Bronchial epithelial cell (primary cell): ENCODE measurements at regions not wholly inside any gene's neighbourhood (a gene's known extent, or its start where the extent isn't known, plus 50 kb on each side); places are given as distances from the start of the nearest gene placed in this dataset.

Experiments
- DNase-seq: peaks from one replicate; pipeline ENCODE4 v3.0.0-alpha.2; 2010; ENCODE audit warnings: low read depth
- FAIRE-seq: peaks from 2 replicates; lab custom pipeline; 2011; peaks lifted over from hg19 to GRCh38; lab: Jason Lieb, UNC
- H3K27me3 ChIP-seq: 2 replicates; pipeline ENCODE4 v1.5.1; 2011; ENCODE audit warnings: low read length; ENCODE audit not compliant: control insufficient read depth, insufficient read depth
- H3K36me3 ChIP-seq: 2 replicates; pipeline ENCODE4 v1.5.1; 2011; ENCODE audit warnings: low read length; ENCODE audit not compliant: control insufficient read depth, insufficient read depth
- H3K4me3 ChIP-seq: 2 replicates; pipeline ENCODE4 v1.5.1; 2011; ENCODE audit warnings: mild to moderate bottlenecking, low read depth, low read length, control low read depth
- TF ChIP-seq, protein P1 (sequence below): IDR thresholded peaks from 2 replicates; pipeline ENCODE4 v1.5.1; 2011; ENCODE audit warnings: mild to moderate bottlenecking, moderate library complexity, low read length, control low read depth, inconsistent platforms; ENCODE audit not compliant: insufficient read depth, severe bottlenecking

DNA sequence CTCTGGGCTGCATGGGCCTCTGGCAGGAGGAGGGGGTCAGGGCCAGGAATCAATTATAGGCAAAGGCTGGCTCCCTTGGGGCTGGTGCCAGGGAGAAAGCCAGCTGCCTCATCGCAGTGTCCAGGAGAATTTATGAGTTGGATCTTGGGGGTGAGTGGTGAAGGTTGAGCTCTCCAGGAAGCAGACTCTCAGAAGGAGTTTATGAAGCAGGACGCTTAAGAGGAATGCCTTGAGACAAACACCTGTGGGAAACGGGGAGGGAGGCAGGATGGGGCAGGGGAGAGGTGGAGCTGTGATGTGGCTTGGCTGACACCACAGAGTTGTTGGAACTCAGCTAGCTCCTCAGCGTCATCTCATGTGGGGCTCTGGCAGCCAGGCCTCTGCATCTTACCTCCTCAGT is 428.5 kb downstream of the RPS24 start:
- TF ChIP-seq, protein P1, sequence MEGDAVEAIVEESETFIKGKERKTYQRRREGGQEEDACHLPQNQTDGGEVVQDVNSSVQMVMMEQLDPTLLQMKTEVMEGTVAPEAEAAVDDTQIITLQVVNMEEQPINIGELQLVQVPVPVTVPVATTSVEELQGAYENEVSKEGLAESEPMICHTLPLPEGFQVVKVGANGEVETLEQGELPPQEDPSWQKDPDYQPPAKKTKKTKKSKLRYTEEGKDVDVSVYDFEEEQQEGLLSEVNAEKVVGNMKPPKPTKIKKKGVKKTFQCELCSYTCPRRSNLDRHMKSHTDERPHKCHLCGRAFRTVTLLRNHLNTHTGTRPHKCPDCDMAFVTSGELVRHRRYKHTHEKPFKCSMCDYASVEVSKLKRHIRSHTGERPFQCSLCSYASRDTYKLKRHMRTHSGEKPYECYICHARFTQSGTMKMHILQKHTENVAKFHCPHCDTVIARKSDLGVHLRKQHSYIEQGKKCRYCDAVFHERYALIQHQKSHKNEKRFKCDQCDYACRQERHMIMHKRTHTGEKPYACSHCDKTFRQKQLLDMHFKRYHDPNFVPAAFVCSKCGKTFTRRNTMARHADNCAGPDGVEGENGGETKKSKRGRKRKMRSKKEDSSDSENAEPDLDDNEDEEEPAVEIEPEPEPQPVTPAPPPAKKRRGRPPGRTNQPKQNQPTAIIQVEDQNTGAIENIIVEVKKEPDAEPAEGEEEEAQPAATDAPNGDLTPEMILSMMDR: no peak
- FAIRE-seq (no peak), DNase-seq (no peak)
- Histone ChIP-seq H3K4me3 (no peak overlapping the region), H3K36me3 (no peaks in the 10 kb centered on the region), H3K27me3 (peaks cover 17% of the 10 kb centered on the region)

DNA sequence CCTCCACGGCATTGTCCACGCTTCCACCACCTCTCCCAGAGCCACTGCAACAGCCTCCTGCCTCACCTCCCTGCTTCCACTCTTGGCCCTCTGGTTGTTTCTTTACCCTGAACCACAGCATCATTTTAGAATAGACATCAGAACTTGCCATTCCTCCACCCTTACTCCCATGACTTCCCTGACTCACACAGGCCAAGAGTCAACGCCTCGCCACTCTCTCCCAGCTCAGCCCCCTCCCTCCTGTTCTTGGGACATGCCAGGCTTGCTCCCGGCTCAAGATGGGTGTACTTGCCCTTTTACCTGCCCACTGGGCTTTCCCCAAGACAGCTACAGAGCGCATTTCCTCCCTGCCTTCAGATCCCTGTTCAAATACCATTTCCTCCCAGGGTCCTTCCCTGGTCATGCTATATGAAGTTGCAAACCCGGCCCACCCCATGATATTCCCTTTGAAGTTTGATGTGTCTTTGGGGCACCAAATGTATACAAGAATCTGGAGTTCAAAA is 429.1 kb downstream of the RPS24 start:
- Histone ChIP-seq H3K36me3 (no peaks in the 10 kb centered on the region), H3K4me3 (no peak overlapping the region), H3K27me3 (peaks cover 14% of the 10 kb centered on the region)
- TF ChIP-seq, protein P1: no peak
- FAIRE-seq (no peak), DNase-seq (no peak)

DNA sequence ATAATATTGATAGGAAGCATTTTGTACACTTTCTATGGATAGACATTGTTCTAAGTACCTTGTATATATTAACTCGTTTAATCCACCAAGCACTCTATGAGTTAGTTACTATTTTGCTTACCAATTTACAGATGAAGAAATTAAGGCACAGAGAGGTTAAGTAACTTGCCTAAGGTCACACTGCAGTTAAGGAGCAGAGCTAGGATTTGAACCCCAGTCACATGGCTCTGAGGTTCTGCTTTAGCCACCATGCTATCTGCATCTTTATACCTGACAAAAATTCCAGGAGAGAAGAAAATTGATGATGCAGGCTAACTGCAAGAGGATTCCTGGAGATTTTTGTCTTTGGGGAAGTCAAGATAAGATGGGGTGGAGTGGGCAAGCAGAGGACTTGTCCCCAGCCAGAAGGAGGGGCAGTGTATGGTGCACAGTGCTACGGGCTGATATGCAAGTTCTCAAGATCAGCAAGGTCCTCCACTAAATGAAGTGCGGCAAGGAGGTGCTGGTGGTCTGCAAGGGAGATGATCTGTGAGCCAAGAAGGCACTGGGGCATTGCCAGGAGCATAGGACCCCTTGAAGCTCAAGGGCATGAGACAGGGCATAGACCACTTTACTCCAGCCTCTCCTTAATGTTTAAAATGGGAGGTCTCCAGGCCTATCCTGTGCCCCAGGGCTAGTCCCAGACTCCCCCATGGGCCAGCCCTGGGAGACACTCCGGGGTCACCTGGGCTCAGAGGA is 430.6 kb downstream of the RPS24 start:
- peaks cover 13% of the 10 kb centered on the region for H3K27me3 ChIP-seq
- no peak overlapping the region for H3K4me3 ChIP-seq
- no peak for DNase-seq
- FAIRE-seq: no peak
- TF ChIP-seq, protein P1: no peak
- H3K36me3 ChIP-seq: no peaks in the 10 kb centered on the region

DNA sequence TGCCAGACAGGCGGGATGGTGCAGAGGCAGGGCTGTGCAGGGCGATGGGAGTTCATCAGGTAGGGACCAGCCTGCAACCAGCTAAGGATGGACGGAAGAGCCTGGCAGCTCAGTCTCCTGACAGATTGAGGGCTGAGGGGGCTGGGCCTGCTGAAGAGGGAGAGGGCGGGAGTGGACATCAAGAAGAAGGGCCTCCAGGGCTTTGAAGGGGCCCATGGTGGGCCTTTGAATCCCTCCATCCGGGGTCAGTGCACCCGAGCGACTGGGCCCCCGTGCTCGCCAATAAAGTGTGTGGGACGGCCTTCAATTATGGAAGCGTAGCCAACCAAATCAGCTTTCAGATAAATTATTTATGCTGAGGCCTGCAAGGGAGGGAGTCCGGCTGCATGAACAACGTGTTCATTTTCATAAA is 431.2 kb downstream of the RPS24 start:
- H3K36me3 ChIP-seq: no peaks in the 10 kb centered on the region
- H3K4me3 ChIP-seq: no peak overlapping the region
- DNase-seq: no peak
- peaks cover 12% of the 10 kb centered on the region for H3K27me3 ChIP-seq
- FAIRE-seq: no peak
- TF ChIP-seq, protein P1: no peak

DNA sequence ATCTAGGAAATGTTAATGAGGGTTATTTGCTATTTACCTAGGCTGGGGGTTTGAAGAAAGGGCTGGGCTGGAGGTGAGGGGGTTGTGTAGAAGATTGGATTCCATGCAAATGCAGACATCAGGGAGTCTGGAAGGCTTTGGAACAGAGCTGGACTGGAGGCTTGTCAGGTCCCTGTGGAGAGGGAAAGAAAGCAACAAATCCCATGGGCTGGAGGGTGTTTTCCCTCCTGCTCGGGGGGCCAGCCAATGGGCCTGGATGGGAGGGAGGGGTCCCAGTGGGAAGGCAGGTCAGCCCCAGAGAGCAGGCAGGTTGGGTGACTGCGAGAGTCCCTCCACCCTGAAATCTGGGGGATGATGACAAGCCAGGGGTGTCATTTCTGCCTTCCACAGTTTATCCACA is 431.8 kb downstream of the RPS24 start:
- H3K4me3 ChIP-seq: no peak overlapping the region
- no peaks in the 10 kb centered on the region for H3K36me3 ChIP-seq
- DNase-seq (no peak), FAIRE-seq (no peak)
- peaks cover 13% of the 10 kb centered on the region for H3K27me3 ChIP-seq
- TF ChIP-seq, protein P1: no peak
